Suppressor macrophage treated with lipopolysaccharide for 4 hours (primary cell): ENCODE measurements at regions not wholly inside any gene's neighbourhood (a gene's known extent, or its start where the extent isn't known, plus 50 kb on each side); places are given as distances from the start of the nearest gene placed in this dataset.
"Not testable (repeated sequence)": the region's sequence is repeated elsewhere in the genome, so short reads cannot be mapped to it uniquely, and the experiment has no call there.

Experiments
- DNase-seq: peaks from one replicate; pipeline ENCODE4 v3.0.0-alpha.2; 2020

DNA sequence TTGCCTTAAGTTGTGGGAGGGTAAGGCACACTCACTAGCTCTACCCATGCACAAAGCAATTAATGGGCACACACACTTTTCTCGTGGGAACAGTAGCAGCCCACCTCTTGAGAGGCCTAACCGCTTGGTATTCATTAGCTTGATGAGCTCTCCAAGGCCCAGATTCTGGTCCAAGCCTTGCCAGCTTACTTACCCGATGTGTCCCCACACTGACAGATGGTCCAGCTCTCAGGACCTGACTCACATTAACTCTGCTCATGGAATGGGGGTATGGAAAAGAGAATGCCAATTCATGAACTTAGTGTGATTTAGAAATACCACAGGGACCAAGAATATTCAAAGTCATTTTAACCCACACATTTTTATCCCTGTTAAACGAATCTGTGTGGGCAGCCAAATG lies 106.8 kb upstream of the CACHD1 start:
- DNase-seq = no peak

DNA sequence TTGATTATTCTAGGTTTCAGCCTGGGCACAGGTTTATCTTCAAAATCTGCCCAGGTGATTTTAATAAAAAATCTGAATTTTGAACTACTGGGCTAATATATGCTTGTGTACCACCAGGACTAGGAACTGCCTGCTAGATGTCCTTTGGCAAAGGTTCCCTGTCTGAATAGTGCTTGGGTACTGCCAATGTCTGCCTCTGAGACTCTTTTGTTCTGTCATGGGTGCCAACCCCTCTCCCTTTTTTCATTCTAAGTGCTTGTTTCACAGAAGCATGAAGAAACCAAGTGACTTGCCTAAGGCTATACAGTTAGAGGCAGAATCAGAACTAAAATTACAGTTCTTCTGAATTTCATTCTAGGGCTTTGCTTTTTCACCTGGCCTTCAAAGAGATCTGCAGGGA lies 106.3 kb upstream of the CACHD1 start:
- DNase-seq = no peak

DNA sequence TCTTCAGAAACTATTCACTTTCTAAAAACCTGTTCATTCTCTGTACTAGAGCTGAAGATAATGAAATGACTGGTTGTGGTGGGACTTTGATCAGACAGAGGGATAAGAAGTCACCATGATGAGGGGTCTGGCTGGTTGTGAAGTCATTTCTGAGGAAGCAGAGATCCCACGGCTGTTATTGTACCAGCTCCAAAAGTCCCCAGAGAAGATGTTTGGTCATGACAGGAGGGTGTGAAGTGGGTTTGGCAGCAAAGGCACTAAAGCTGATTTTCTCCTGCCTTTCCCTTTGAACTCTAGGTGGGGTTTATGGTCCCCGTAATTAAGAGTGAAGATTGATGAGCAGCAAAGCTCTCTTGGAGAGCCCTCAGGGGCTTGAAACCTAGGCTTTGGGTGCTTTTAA lies 103.1 kb upstream of the CACHD1 start:
- DNase-seq = no peak

DNA sequence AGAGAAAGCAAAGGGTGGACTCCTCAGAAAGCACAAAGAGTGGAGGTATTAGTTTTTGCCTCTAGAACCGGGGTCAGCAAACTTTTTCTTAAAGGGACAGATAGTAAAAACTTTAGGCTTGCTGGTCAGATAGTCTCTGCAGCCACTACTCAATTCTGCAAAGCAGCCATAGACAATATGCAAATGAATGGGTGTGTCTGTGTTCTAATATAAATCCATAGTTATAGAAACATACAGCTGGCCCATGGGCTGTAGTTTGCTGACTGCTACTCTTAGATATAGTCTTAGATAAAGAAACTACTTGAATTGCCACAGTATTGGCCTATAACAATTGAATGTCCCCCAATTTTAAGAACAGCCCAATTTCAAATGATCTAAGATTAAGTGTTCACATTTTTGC lies 101.6 kb upstream of the CACHD1 start:
- DNase-seq = no peak

DNA sequence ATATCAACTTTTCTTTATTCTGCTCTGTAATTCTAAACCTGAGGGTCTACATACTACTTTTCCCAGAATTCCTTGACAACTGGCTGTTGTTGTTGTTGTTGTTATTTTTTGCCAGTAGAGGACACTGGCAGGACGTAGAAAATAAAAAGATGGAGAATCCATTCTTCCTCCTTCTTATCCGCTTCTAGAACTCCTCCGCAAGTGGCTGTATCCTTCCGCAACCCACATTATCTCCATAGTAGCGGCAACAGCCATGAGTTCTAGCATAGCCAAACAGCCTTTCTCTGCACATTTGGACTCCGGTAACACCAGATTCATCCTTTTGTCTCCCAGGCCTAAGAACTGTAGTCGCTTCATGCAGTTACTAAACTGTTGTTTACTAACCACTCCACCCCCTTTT lies 91.1 kb upstream of the CACHD1 start:
- DNase-seq = no peak

DNA sequence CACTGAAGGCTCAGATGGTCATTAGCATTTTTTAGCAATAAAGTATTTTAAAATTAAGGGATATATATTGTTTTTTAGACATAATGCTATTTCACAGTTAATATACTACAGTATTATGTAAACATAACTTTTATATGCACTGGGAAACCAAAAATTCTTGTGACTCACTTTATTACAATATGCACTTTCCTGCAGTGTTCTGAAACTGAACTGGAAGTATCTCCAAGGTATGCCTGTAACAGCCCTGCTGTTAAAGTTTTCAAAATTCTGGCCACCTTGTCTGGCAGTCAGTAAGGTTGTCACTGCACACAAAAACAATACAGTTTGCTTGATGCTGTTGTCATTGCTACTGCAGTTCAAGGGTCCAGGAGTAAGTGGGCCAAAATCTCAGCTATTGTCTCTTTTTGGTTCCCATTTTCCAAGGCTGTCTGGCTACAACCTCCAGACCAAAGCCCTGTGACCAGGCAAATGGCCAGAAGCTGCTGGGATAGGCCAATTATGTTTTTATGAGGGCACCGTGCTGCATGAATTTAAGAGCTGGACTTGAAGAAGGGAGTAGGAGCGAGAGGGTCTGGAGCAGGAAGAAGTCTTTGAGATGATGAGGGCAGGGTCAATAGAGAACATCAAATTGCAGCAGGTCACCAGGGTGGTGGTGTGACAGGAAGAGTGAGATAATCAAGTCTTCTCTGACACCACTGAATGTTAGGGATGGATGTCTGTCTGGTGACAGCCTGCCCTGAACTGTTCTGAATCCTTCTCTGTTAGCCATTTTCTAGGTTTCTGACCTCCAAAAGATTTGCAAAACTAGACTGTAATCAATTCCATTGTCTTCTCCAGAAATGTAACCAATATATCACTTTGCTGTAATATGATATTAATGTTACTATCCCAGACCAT lies 82.3 kb upstream of the CACHD1 start:
- no peak for DNase-seq

DNA sequence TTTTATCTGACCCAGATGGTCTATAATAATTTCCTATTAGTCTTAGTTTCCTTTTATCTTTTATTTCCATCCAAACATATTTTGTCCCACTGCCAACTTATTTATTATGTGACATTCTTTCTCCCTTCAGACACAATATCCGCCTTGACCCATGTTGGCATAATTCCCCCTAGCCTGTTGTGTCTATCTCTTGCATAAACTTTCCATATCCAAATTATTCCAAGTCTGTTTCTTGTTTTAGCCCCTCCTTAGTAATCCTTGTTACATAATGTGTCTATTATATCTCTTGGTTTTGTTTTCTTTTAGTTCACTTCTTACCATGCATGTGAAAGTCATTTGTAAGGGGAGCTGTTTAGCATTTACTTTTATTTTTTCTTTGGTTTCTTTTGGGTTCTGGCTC lies 81.6 kb upstream of the CACHD1 start:
- no peak for DNase-seq

DNA sequence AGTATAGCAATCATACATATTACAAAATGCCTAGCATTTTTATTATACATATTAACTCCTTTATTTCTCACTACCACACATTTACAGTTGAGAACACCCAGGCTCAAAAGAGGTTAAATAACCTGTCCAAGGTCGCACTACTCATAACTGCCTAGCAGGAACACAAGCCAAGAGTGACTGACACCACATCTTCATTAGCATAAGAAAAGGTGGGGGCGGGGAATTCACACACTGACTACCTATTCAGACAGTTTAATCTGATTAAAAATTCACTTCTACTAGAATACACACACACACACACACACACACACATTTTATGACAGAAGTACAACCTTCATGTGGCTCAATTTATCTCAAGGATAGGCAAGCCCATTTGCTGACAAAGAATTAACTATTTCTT lies 77.8 kb upstream of the CACHD1 start:
- DNase-seq = no peak

DNA sequence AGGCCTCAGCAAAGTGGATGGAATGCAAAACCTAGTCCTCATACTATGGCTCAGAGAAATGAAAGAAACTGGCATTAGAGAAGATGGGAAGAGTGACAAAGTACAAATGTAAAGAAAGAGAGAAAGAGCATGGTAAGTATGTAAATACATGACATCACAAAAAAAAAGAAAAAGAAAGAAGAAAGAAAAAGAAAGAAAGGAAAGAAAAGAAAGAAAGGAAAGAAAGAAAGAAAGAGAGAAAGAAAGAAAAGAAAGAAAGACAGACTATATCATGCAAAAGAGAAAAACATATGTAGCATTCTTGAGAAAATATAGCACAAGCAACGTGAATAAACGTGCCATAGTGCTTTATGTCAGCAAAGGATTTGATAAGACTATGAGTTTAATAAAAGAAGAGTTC lies 76.1 kb upstream of the CACHD1 start:
- DNase-seq = no peak

DNA sequence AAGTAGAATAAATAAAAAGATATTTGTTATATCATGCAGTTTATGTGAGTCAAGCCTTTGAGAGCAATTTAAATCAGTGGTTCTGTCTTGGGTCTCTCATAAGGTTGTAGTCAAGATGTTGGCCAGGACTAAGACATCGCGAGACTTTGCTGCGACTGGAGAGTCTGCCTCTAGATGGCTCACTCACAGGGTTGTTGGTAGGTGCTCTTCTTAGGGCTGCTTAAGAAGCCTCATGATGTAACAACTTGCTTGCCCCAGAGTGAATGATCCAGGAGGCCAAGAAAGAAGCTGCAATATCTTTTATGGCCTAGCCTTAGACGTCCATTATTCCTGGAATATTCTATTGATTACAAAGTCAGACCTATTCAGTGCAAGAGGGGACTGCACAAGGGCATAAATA lies 73.1 kb upstream of the CACHD1 start:
- DNase-seq = no peak

DNA sequence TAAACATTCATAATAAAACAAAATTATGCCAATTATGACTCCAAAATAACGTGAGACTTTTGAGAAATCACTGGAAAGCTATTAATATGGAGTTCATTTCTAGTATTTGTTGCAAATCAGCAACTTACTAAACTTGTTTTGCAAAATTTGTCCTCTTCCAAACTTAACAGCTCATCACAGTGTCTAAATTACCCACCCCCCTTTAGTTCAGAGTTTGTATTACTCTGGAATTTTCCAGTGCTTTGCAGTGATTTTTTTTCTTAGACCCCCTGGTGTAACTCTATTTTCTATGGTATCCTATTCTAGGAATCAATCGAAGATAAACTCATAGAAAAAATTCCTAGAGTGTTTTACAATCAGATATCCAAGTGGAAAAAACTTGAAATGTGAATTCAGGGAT lies 72.4 kb upstream of the CACHD1 start:
- DNase-seq = no peak

DNA sequence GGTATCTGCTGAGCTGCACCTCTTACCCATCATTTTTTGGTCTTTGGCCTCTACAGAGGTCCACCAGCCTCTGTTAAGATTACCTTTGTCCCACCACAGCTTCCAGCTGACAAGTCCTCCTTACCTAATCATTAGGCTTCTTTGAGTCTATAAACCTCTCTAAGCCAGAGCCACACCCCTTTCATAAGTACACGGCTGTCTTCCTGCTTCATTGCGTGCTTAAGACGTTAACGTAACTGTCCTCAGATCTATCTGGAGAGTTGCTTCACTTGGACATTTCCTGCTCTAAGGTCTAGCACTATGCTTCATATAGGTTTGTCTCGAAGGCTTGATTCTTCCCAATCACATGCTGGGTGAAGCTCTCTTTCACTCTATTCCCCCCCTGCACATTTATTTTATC lies 71.0 kb upstream of the CACHD1 start:
- no peak for DNase-seq

DNA sequence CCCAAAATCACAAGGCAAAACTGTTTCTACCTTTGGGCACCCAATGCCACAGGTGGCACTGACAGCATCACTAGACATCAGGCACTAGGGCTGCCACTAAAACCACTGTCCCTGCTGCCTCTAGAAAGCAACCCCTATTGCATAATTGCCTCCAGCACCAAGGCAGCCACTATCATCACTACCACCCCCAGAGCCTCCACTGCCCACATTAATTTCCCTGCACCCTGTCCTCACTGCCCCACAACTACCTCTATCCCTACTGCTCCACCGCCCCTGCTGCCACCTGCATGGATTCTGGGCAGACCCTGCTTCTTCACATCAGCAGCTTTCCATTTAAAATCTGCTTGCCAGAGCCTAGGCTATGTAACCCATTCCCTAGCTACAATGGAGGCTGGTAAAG lies 68.6 kb upstream of the CACHD1 start:
- DNase-seq = no peak

DNA sequence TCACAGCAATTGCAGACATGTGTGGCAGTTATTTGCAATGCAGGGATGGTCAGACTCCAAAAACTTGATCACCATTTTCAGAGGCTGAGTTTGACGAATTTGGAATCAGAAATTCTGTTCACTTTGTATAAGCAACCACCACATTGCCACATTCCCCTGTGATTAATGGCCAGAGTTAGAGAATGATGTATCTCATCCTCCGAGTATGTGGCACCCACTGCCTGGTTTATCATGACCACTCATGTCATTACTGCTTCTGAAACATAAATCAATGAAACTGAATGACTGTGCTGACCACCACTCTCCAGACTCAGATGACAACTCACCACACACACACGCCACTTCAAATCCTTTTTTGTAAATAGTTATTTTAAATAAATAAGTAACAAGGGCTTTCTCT lies 66.6 kb upstream of the CACHD1 start:
- no peak for DNase-seq

DNA sequence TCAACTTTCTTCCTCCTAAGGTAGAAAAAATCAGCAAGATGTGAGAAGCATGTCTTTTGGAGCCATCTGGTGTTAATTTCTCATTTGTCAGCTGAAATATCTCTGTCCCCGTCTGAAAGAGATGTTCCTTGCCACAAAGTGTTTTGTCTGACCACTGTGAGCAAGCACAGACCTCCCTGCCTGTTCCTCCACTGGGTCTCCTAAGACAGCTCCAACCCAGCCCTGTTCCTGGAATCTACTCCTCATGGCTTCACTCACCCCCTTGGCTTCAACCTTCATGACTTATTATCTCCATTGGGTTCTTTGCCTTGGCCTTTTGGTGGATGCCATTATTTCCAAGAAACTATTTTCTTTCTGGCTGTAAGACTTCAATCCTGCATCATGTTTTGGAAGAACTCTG lies 65.7 kb upstream of the CACHD1 start:
- no peak for DNase-seq

DNA sequence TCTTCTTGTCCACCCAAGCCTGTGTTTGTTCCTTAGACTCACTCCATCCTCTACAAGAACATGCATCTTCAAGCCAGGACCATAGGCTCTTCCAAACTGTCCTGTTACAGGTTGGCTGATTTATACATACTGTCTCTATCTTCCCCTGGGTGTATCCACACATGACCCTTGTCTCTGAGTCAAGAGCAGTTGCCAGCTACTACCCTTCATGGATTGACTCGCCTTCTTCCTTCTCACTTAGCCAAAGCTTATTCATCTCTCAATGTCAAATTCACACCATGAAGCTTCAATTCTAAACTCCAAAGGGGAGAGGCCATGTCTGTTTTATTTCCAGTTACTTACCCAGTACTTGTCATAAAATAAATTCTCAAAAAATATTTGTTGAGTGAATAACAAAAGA lies 64.1 kb upstream of the CACHD1 start:
- DNase-seq = no peak

DNA sequence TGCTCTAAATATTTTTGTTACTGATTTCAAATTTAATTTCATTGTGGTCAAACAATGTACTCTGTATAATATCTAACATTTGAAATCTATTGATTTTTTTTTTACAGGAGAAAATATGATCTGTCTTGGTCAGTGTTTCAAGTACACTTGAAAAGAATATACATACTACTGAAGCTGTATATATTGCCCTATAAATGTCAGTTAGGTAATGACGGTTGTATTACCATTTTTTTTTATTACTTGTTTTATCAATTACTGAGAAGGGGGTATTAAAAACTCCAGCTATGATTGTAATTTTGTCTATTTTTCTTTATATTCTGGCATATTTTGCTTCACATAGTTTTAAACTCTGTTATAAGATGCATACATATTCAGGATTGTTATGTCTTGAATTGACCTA lies 59.7 kb upstream of the CACHD1 start:
- no peak for DNase-seq

DNA sequence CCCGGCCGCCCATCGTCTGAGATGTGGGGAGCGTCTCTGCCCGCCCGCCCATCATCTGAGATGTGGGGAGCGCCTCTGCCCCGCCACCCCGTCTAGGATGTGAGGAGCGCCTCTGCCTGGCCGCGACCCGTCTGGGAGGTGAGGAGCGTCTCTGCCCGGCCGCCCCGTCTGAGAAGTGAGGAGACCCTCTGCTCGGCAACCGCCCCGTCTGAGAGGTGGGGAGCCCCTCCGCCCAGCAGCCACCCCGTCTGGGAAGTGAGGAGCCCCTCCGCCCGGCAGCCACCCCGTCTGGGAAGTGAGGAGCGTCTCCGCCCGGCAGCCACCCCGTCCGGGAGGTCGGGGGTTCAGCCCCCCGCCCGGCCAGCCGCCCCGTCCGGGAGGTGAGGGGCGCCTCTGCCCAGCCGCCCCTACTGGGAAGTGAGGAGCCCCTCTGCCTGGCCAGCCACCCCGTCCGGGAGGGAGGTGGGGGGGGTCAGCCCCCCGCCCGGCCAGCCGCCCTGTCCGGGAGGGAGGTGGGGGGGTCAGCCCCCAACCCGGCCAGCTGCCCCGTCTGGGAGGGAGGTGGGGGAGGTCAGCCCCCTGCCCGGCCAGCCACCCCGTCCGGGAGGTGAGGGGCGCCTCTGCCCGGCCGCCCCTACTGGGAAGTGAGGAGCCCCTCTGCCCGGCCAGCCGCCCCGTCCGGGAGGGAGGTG lies 54.9 kb upstream of the CACHD1 start:
- not testable (repeated sequence) for DNase-seq

DNA sequence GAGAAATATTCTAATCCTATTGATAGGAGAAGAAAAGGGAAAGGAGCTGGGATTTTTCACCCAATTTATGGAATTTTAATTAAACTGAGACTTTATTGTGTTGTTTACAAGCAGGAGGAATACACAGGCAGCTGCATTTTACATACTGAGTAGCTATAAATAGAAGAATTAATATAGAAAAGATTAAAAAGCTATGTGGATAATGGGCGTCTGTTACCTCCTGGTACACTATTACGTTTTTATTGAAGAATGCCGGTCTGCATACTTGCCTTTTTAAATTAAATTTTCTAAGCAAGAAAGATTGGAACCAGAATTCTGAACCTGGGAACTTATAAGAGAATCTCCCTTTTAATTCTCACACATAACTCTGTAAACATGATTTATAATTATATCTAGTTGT lies 52.1 kb upstream of the CACHD1 start:
- DNase-seq = no peak
